Spinal cord (tissue), 9 donors: ENCODE measurements at regions not wholly inside any gene's neighbourhood (a gene's known extent, or its start where the extent isn't known, plus 50 kb on each side); places are given as distances from the start of the nearest gene placed in this dataset.
A peak's percentile ranks its signal among the peaks of the same experiment; 100 is the strongest.

Experiments used
- DNase-seq, 6 donors: peaks; one replicate each; pipeline versions ENCODE4 v3.0.0 to v3.0.0-alpha.2; 2013 to 2015; ENCODE audit warnings: low spot score in 6 of 6, low read depth in 4 of 6
- H3K27ac ChIP-seq: one replicate; pipeline ENCODE4 v1.5.1; 2013; ENCODE audit warnings: low read depth, low read length, control low read depth
- H3K27me3 ChIP-seq: one replicate; pipeline ENCODE4 v1.6.1; 2013; ENCODE audit warnings: low read length; ENCODE audit not compliant: control insufficient read depth, insufficient read depth
- H3K36me3 ChIP-seq: one replicate; pipeline ENCODE4 v1.6.1; 2013; ENCODE audit warnings: low read length; ENCODE audit not compliant: control insufficient read depth, insufficient read depth
- H3K4me1 ChIP-seq: one replicate; pipeline ENCODE4 v1.6.1; 2013; ENCODE audit warnings: low read length; ENCODE audit not compliant: control insufficient read depth, insufficient read depth
- H3K4me3 ChIP-seq: one replicate; pipeline ENCODE4 v1.5.1; 2013; ENCODE audit warnings: low read depth, low read length, control low read depth
- H3K9me3 ChIP-seq: one replicate; pipeline ENCODE4 v1.6.1; 2013; ENCODE audit warnings: low read length; ENCODE audit not compliant: control insufficient read depth, insufficient read depth
- WGBS: methylation state at CpG from one replicate; pipeline ENCODE4 v1.1.5; 2013; ENCODE audit warnings: missing lambda C conversion rate; ENCODE audit not compliant: insufficient coverage; 5-methylcytosine and 5-hydroxymethylcytosine counted together
- donor health status: healthy.

GRCh38 chr9:18361646-18362045 is 112.3 kb upstream of the ADAMTSL1 start:
- no peak overlapping the region for H3K4me3 ChIP-seq
- DNase-seq = peak in 1 of 6 donors; percentile 47
- WGBS = no CpG with 5 or more reads among the region's 2 CpGs
- H3K4me1 ChIP-seq = no peaks in the 10 kb centered on the region
- no peaks in the 10 kb centered on the region for H3K9me3 ChIP-seq
- no peaks in the 10 kb centered on the region for H3K36me3 ChIP-seq
- no peak overlapping the region for H3K27ac ChIP-seq
- H3K27me3 ChIP-seq = no peaks in the 10 kb centered on the region

- Histone ChIP-seq H3K4me3 (no peak overlapping the region), H3K9me3 (no peaks in the 10 kb centered on the region), H3K27me3 (no peaks in the 10 kb centered on the region), H3K4me1 (no peaks in the 10 kb centered on the region), H3K36me3 (no peaks in the 10 kb centered on the region), H3K27ac (no peak overlapping the region)
- WGBS = no CpG with 5 or more reads among the region's 1 CpG
- DNase-seq = no peak
Observed at GRCh38 chr9:18362166-18362565, 111.8 kb upstream of the ADAMTSL1 start.

- no CpG with 5 or more reads among the region's 3 CpGs for WGBS
- H3K4me1 ChIP-seq = no peaks in the 10 kb centered on the region
- no peak overlapping the region for H3K27ac ChIP-seq
- no peaks in the 10 kb centered on the region for H3K36me3 ChIP-seq
- H3K9me3 ChIP-seq = no peaks in the 10 kb centered on the region
- H3K4me3 ChIP-seq = no peak overlapping the region
- no peak for DNase-seq
- no peaks in the 10 kb centered on the region for H3K27me3 ChIP-seq
Observed at GRCh38 chr9:18362901-18363685, 110.9 kb upstream of the ADAMTSL1 start.

- Histone ChIP-seq H3K27ac (no peak overlapping the region), H3K9me3 (no peaks in the 10 kb centered on the region), H3K4me3 (no peak overlapping the region), H3K4me1 (no peaks in the 10 kb centered on the region), H3K36me3 (no peaks in the 10 kb centered on the region), H3K27me3 (no peaks in the 10 kb centered on the region)
- no peak for DNase-seq
- WGBS = 86% methylated on average over 4 of the region's 6 CpGs
Observed at GRCh38 chr9:18365651-18366050, 108.3 kb upstream of the ADAMTSL1 start.

- Histone ChIP-seq H3K27ac (no peak overlapping the region), H3K4me1 (no peaks in the 10 kb centered on the region), H3K9me3 (no peaks in the 10 kb centered on the region), H3K36me3 (no peaks in the 10 kb centered on the region), H3K4me3 (no peak overlapping the region), H3K27me3 (no peaks in the 10 kb centered on the region)
- DNase-seq = no peak
- no CpG with 5 or more reads among the region's 3 CpGs for WGBS
Observed at GRCh38 chr9:18366184-18366583, 107.8 kb upstream of the ADAMTSL1 start.

- Histone ChIP-seq H3K9me3 (no peaks in the 10 kb centered on the region), H3K36me3 (no peaks in the 10 kb centered on the region), H3K27me3 (no peaks in the 10 kb centered on the region), H3K4me3 (no peak overlapping the region), H3K4me1 (no peaks in the 10 kb centered on the region), H3K27ac (no peak overlapping the region)
- no peak for DNase-seq
- WGBS = 90% methylated on average over 3 of the region's 4 CpGs
Observed at GRCh38 chr9:18368206-18368605, 105.7 kb upstream of the ADAMTSL1 start.

GRCh38 chr9:18371141-18371540 is 102.8 kb upstream of the ADAMTSL1 start:
- H3K27me3 ChIP-seq = no peaks in the 10 kb centered on the region
- no peak overlapping the region for H3K4me3 ChIP-seq
- no peaks in the 10 kb centered on the region for H3K9me3 ChIP-seq
- no peaks in the 10 kb centered on the region for H3K36me3 ChIP-seq
- H3K4me1 ChIP-seq = no peaks in the 10 kb centered on the region
- H3K27ac ChIP-seq = no peak overlapping the region
- no peak for DNase-seq

- Histone ChIP-seq H3K27me3 (no peaks in the 10 kb centered on the region), H3K4me3 (no peak overlapping the region), H3K36me3 (no peaks in the 10 kb centered on the region), H3K27ac (no peak overlapping the region), H3K4me1 (no peaks in the 10 kb centered on the region), H3K9me3 (no peaks in the 10 kb centered on the region)
- DNase-seq = no peak
- WGBS = no CpG with 5 or more reads among the region's 3 CpGs
Observed at GRCh38 chr9:18371621-18372020, 102.3 kb upstream of the ADAMTSL1 start.

- Histone ChIP-seq H3K27me3 (no peaks in the 10 kb centered on the region), H3K36me3 (no peaks in the 10 kb centered on the region), H3K4me1 (no peaks in the 10 kb centered on the region), H3K4me3 (no peak overlapping the region), H3K9me3 (no peaks in the 10 kb centered on the region), H3K27ac (no peak overlapping the region)
- WGBS = 86% methylated on average over 2 of the region's 5 CpGs
- DNase-seq = no peak
Observed at GRCh38 chr9:18379073-18379811, 94.7 kb upstream of the ADAMTSL1 start.

- H3K9me3 ChIP-seq = no peaks in the 10 kb centered on the region
- WGBS = 91% methylated on average over 1 of the region's 4 CpGs
- H3K36me3 ChIP-seq = no peaks in the 10 kb centered on the region
- no peak overlapping the region for H3K4me3 ChIP-seq
- H3K27me3 ChIP-seq = no peaks in the 10 kb centered on the region
- H3K27ac ChIP-seq = no peak overlapping the region
- no peaks in the 10 kb centered on the region for H3K4me1 ChIP-seq
- peak in 1 of 6 donors; percentile 56 for DNase-seq
Observed at GRCh38 chr9:18382243-18382642, 91.7 kb upstream of the ADAMTSL1 start.
